Ovary (tissue), 7 donors: ENCODE measurements at regions not wholly inside any gene's neighbourhood (a gene's known extent, or its start where the extent isn't known, plus 50 kb on each side); places are given as distances from the start of the nearest gene placed in this dataset.

Source experiments
- DNase-seq, 5 donors: peaks; one replicate each; pipeline ENCODE4 v3.0.0-alpha.2; 2019 to 2020
- H3K27ac ChIP-seq, 2 donors: fragments of 200-600 bp; one replicate each; pipeline versions ENCODE4 v1.5.1 to v1.8.0; 2019 to 2022
- H3K27me3 ChIP-seq: fragments of 200-600 bp; one replicate; pipeline ENCODE4 v1.8.0; 2022
- H3K36me3 ChIP-seq: fragments of 200-600 bp; sonication (generic); one replicate; pipeline ENCODE4 v1.5.1; 2019
- H3K4me1 ChIP-seq: one replicate; pipeline ENCODE4 v1.8.1; 2013; ENCODE audit warnings: mild to moderate bottlenecking, moderate library complexity; ENCODE audit not compliant: insufficient read depth
- H3K4me3 ChIP-seq: fragments of 200-600 bp; sonication (generic); one replicate; pipeline ENCODE4 v1.5.1; 2017
- H3K9me3 ChIP-seq, 2 donors: fragments of 200-600 bp in 1 of 2; sonication (generic) in 1 of 2; one replicate each; pipeline versions ENCODE4 v1.5.1 to v1.8.1; 2013 to 2019; ENCODE audit warnings: mild to moderate bottlenecking in 1 of 2, moderate library complexity in 1 of 2
- CTCF ChIP-seq, 3 donors: fragments of 450-650 bp in 2 of 3; fragments of 200-600 bp in 1 of 3; IDR thresholded peaks; one replicate each; pipeline versions ENCODE4 v1.5.1 to v1.8.0; 2016 to 2022; ENCODE audit warnings: antibody characterized with exemption in 3 of 3, mild to moderate bottlenecking in 1 of 3
- EP300 ChIP-seq: sonication (generic); formaldehyde crosslinking; IDR thresholded peaks from one replicate; pipeline ENCODE4 v1.6.1; 2017; ENCODE audit warnings: antibody characterized with exemption
- POLR2A ChIP-seq: fragments of 450-650 bp; IDR thresholded peaks from one replicate; pipeline ENCODE4 v1.6.1; 2017; ENCODE audit warnings: antibody characterized with exemption, mild to moderate bottlenecking, moderate library complexity
- WGBS, 3 donors: extraction: QIAGEN DNeasy Blood & Tissue Kit in 1 of 3; methylation state at CpG; one replicate each; pipeline versions ENCODE4 v1.1.5 to v1.1.7; 2013 to 2017; 5-methylcytosine and 5-hydroxymethylcytosine counted together
- intact Hi-C, 4 donors: fragments of 100-400 bp; cut with DNase I; formaldehyde crosslinking; loops; one replicate each; pipeline versions ENCODE4 v1.11.0 to v1.15.1; 2022 to 2023
- donor health status: DM: no; HTN: no; CAD: no; lungs with moderate emphysema.
- donor health status: DM: no; HTN: no; CAD: no.
- donor health status: Bipolar disorder and iron deficiency.
- donor health status: DM: no; HTN: no; CAD: no.
- donor health status: DM: yes; HTN: yes; CAD: no.

GRCh38 chr5:163619273-163619934, 114.0 kb downstream of the MAT2B start:
- no peak for DNase-seq
- H3K27ac ChIP-seq = no peak overlapping the region
- no peaks in the 10 kb centered on the region for H3K36me3 ChIP-seq
- intact Hi-C loops = no loop called here
- no peak overlapping the region for H3K4me3 ChIP-seq
- TF ChIP-seq EP300 (no peak), CTCF (IDR thresholded peaks at IDR 0.05) (no peak), POLR2A (no peak)
- 85 to 93% (median 92%) methylated on average over 3 of the region's 3 CpGs for WGBS, 3 donors
- no peaks in the 10 kb centered on the region for H3K9me3 ChIP-seq
- no peaks in the 10 kb centered on the region for H3K27me3 ChIP-seq
- no peaks in the 10 kb centered on the region for H3K4me1 ChIP-seq

- Histone ChIP-seq H3K36me3 (no peaks in the 10 kb centered on the region), H3K4me3 (no peak overlapping the region), H3K27ac (no peak overlapping the region), H3K4me1 (no peaks in the 10 kb centered on the region), H3K27me3 (no peaks in the 10 kb centered on the region), H3K9me3 (no peaks in the 10 kb centered on the region)
- TF ChIP-seq POLR2A (no peak), CTCF (IDR thresholded peaks at IDR 0.05) (no peak), EP300 (no peak)
- 70 to 84% (median 75%) methylated on average over 5 of the region's 5 CpGs for WGBS, 3 donors
- intact Hi-C loops = no loop called here
- DNase-seq = no peak
These were observed 114.5 kb downstream of the MAT2B start for GRCh38 chr5:163619951-163620350.

- Histone ChIP-seq H3K4me1 (no peaks in the 10 kb centered on the region), H3K27me3 (no peaks in the 10 kb centered on the region), H3K9me3 (no peaks in the 10 kb centered on the region), H3K36me3 (no peaks in the 10 kb centered on the region), H3K4me3 (no peak overlapping the region), H3K27ac (no peak overlapping the region)
- 77 to 87% (median 77%) methylated on average over 2 of the region's 2 CpGs for WGBS, 3 donors
- no peak for DNase-seq
- no peak for TF ChIP-seq POLR2A
- no peak for TF ChIP-seq EP300
- intact Hi-C loops = no loop called here
These were observed 117.4 kb downstream of the MAT2B start for GRCh38 chr5:163622799-163623198.

GRCh38 chr5:163623524-163623923, 118.1 kb downstream of the MAT2B start:
- no peaks in the 10 kb centered on the region for H3K9me3 ChIP-seq
- H3K4me1 ChIP-seq = no peaks in the 10 kb centered on the region
- 71 to 81% (median 74%) methylated on average over 2 of the region's 2 CpGs for WGBS, 3 donors
- no peak overlapping the region for H3K27ac ChIP-seq
- TF ChIP-seq EP300 (no peak), CTCF (IDR thresholded peaks at IDR 0.05) (no peak), POLR2A (no peak)
- H3K36me3 ChIP-seq = no peaks in the 10 kb centered on the region
- no peak for DNase-seq
- H3K27me3 ChIP-seq = no peaks in the 10 kb centered on the region
- no peak overlapping the region for H3K4me3 ChIP-seq
- intact Hi-C loops = no loop called here

GRCh38 chr5:163623986-163624385, 118.6 kb downstream of the MAT2B start:
- Histone ChIP-seq H3K4me3 (no peak overlapping the region), H3K9me3 (no peaks in the 10 kb centered on the region), H3K4me1 (no peaks in the 10 kb centered on the region), H3K27me3 (no peaks in the 10 kb centered on the region), H3K36me3 (no peaks in the 10 kb centered on the region), H3K27ac (no peak overlapping the region)
- TF ChIP-seq POLR2A (no peak), CTCF (IDR thresholded peaks at IDR 0.05) (no peak), EP300 (no peak)
- no peak for DNase-seq
- 52 to 65% (median 55%) methylated on average over 2 of the region's 2 CpGs for whole genome bisulfite sequencing, 3 donors
- intact Hi-C loops = no loop called here
